ENCODE measurements at regions not wholly inside any gene's neighbourhood (a gene's known extent, or its start where the extent isn't known, plus 50 kb on each side); places are given as distances from the start of the nearest gene placed in this dataset.

GRCh38 chr14:29169408-29169807 is 402.8 kb downstream of the FOXG1 start:
- H3K4me3 ChIP-seq (replicated peaks; ENCODE audit: low read depth, low read length), result no peak overlapping the region
- DNase-seq (ENCODE audit: extremely low read depth, low read depth), result no peak
- TF ChIP-seq, protein P1, sequence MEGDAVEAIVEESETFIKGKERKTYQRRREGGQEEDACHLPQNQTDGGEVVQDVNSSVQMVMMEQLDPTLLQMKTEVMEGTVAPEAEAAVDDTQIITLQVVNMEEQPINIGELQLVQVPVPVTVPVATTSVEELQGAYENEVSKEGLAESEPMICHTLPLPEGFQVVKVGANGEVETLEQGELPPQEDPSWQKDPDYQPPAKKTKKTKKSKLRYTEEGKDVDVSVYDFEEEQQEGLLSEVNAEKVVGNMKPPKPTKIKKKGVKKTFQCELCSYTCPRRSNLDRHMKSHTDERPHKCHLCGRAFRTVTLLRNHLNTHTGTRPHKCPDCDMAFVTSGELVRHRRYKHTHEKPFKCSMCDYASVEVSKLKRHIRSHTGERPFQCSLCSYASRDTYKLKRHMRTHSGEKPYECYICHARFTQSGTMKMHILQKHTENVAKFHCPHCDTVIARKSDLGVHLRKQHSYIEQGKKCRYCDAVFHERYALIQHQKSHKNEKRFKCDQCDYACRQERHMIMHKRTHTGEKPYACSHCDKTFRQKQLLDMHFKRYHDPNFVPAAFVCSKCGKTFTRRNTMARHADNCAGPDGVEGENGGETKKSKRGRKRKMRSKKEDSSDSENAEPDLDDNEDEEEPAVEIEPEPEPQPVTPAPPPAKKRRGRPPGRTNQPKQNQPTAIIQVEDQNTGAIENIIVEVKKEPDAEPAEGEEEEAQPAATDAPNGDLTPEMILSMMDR (IDR thresholded peaks at IDR 0.05; ENCODE audit: low read depth, low read length, missing control alignments), result no peak

GRCh38 chr14:29175706-29176105 is 409.1 kb downstream of the FOXG1 start:
- DNase-seq (ENCODE audit: extremely low read depth, low read depth), result no peak
- H3K4me3 ChIP-seq (replicated peaks; ENCODE audit: low read depth, low read length), result no peak overlapping the region
- TF ChIP-seq, protein P1 (IDR thresholded peaks at IDR 0.05; ENCODE audit: low read depth, low read length, missing control alignments), result no peak

DNA sequence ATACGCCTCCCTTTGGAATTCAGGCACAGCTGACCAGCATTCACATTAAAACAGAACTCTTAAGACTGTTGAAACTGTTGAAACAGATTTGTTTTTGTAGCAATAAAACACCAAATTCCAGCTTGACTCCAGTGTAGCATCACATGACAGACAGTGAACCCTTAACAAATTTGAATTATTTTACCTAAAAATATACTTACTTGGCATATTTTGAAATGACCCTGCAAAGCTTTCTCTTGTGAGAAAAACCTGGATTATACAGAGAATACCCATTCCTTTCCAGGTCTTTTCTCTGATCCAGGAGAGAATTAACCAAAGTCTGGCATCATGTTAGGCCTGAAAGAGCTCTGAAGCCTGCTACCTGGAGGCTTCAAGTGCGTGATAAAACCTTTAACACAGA is 410.3 kb downstream of the FOXG1 start:
- no peak for DNase-seq (ENCODE audit: extremely low read depth, low read depth)
- H3K4me3 ChIP-seq (replicated peaks; ENCODE audit: low read depth, low read length), result no peak overlapping the region
- TF ChIP-seq, protein P1 (IDR thresholded peaks at IDR 0.05; ENCODE audit: low read depth, low read length, missing control alignments), result no peak

DNA sequence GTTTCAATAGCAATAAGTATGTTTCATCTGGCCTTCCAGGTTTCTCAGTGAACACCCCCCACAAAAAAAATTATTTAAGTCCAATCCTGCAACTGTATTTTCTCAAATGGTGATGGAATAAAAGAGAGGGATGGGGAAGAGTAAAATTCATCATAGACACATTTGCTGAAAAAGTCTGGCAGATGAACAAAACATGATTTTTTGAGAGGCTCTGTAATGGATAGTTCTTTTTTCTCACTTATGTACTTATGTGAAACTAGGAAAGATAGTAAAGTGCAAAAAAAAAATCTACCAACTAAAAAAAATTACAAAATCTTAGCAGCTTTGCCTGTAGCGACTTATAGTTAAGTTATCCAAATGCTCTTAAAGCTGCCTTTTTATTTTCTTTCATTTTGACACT is 412.4 kb downstream of the FOXG1 start:
- no peak overlapping the region for H3K4me3 ChIP-seq (replicated peaks; ENCODE audit: low read depth, low read length)
- DNase-seq (ENCODE audit: extremely low read depth, low read depth), result no peak
- TF ChIP-seq, protein P1 (IDR thresholded peaks at IDR 0.05; ENCODE audit: low read depth, low read length, missing control alignments), result no peak

GRCh38 chr14:29191092-29191491 is 424.5 kb downstream of the FOXG1 start:
- TF ChIP-seq, protein P1 (IDR thresholded peaks at IDR 0.05; ENCODE audit: low read depth, low read length, missing control alignments), result no peak
- DNase-seq (ENCODE audit: extremely low read depth, low read depth), result no peak
- H3K4me3 ChIP-seq (replicated peaks; ENCODE audit: low read depth, low read length), result no peak overlapping the region

- no peak for DNase-seq (ENCODE audit: extremely low read depth, low read depth)
- H3K4me3 ChIP-seq (replicated peaks; ENCODE audit: low read depth, low read length), result no peak overlapping the region
- TF ChIP-seq, protein P1 (IDR thresholded peaks at IDR 0.05; ENCODE audit: low read depth, low read length, missing control alignments), result no peak
Measured at GRCh38 chr14:29197557-29197956, 431.0 kb downstream of the FOXG1 start.

- no peak for DNase-seq (ENCODE audit: extremely low read depth, low read depth)
- TF ChIP-seq, protein P1 (IDR thresholded peaks at IDR 0.05; ENCODE audit: low read depth, low read length, missing control alignments), result no peak
- H3K4me3 ChIP-seq (replicated peaks; ENCODE audit: low read depth, low read length), result no peak overlapping the region
Measured at GRCh38 chr14:29205658-29206057, 439.1 kb downstream of the FOXG1 start.
